ENCODE measurements at regions not wholly inside any gene's neighbourhood (a gene's known extent, or its start where the extent isn't known, plus 50 kb on each side); places are given as distances from the start of the nearest gene placed in this dataset.

DNA sequence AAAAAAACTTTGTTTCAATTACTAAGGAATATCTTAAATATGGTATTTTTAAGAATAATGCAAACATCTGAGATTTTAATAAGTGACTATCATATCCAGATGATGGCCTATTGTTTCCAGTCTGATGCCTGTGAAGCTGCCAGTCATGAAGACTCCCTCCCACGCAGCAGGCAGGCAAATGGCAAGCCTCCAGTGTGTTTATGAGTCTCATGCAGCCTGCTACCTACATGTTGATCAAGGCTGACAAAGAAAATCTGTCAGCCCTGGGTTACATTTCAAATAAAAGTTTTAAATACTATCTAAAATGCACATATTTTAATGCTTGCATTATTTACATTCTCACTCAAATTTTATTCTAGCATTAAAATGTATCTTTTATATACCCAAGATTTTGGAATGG lies 137.6 kb upstream of the RNPC3 start:
- no peak for DNase-seq (ENCODE audit: low read depth in 2 of 2)
- H3K27ac ChIP-seq (ENCODE audit: insufficient read depth, low read length): no peak overlapping the region
- no peak overlapping the region for H3K4me2 ChIP-seq (ENCODE audit: extremely low read depth, insufficient read depth, low read length)
- H3K36me3 ChIP-seq (ENCODE audit: control insufficient read depth, insufficient read depth, low read length): no peaks in the 10 kb centered on the region
- H3K9me3 ChIP-seq (ENCODE audit: control insufficient read depth, insufficient read depth, low read depth, low read length): no peaks in the 10 kb centered on the region
- H3K4me3 ChIP-seq (replicated peaks in 1 of 4; ENCODE audit: control extremely low read depth in 1 of 4, insufficient read depth in 1 of 4, low read depth in 3 of 4, low read length in 4 of 4): no peak overlapping the region
- no peak for TF ChIP-seq EZH2 (IDR thresholded peaks at IDR 0.05; ENCODE audit: low read length, missing control alignments)
- TF ChIP-seq, protein P1, sequence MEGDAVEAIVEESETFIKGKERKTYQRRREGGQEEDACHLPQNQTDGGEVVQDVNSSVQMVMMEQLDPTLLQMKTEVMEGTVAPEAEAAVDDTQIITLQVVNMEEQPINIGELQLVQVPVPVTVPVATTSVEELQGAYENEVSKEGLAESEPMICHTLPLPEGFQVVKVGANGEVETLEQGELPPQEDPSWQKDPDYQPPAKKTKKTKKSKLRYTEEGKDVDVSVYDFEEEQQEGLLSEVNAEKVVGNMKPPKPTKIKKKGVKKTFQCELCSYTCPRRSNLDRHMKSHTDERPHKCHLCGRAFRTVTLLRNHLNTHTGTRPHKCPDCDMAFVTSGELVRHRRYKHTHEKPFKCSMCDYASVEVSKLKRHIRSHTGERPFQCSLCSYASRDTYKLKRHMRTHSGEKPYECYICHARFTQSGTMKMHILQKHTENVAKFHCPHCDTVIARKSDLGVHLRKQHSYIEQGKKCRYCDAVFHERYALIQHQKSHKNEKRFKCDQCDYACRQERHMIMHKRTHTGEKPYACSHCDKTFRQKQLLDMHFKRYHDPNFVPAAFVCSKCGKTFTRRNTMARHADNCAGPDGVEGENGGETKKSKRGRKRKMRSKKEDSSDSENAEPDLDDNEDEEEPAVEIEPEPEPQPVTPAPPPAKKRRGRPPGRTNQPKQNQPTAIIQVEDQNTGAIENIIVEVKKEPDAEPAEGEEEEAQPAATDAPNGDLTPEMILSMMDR (conservative IDR thresholded peaks at IDR 0.05 in 1 of 2, IDR thresholded peaks at IDR 0.05 in 1 of 2; ENCODE audit: low read depth in 1 of 2, low read length in 2 of 2): no peak
- H4K20me1 ChIP-seq (ENCODE audit: control insufficient read depth, extremely low read depth, insufficient read depth, low read length): no peaks in the 10 kb centered on the region
- H2AFZ ChIP-seq (ENCODE audit: low read length): no peak overlapping the region
- H3K27me3 ChIP-seq (ENCODE audit: control insufficient read depth, insufficient read depth, low read length): no peaks in the 10 kb centered on the region
- H3K79me2 ChIP-seq (ENCODE audit: control insufficient read depth, insufficient read depth, low read length): no peaks in the 10 kb centered on the region
- no peak overlapping the region for H3K9ac ChIP-seq (ENCODE audit: insufficient read depth, low read length)
- H3K4me1 ChIP-seq (ENCODE audit: control insufficient read depth, extremely low read depth, insufficient read depth, low read length): no peaks in the 10 kb centered on the region

DNA sequence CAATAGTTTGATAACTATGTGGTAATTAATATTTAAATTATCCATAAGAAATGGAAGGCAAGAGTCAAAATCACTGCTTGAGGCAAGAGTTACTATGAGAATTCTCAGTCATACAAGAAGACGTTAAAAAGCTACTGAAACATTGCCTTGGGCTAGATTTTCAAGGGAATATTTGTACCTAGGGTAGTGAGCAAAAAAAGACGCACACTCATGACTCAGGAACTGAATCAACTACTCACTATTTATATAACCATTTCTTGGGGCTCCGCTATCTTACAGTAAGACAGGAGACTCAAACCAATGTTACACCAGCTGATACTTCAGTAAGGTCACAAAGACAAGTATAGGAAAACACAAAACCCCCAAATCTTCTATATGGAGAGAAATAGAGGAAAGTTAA lies 151.5 kb upstream of the RNPC3 start:
- peak in 1 of 2 donors; percentile 21 for DNase-seq (ENCODE audit: low read depth in 2 of 2)
- Histone ChIP-seq H3K4me1 (ENCODE audit: control insufficient read depth, extremely low read depth, insufficient read depth, low read length) (no peaks in the 10 kb centered on the region), H3K27ac (ENCODE audit: insufficient read depth, low read length) (no peak overlapping the region), H3K79me2 (ENCODE audit: control insufficient read depth, insufficient read depth, low read length) (no peaks in the 10 kb centered on the region), H3K9me3 (ENCODE audit: control insufficient read depth, insufficient read depth, low read depth, low read length) (no peaks in the 10 kb centered on the region), H4K20me1 (ENCODE audit: control insufficient read depth, extremely low read depth, insufficient read depth, low read length) (no peaks in the 10 kb centered on the region), H3K4me3 (replicated peaks in 1 of 4; ENCODE audit: control extremely low read depth in 1 of 4, insufficient read depth in 1 of 4, low read depth in 3 of 4, low read length in 4 of 4) (no peak overlapping the region), H3K27me3 (ENCODE audit: control insufficient read depth, insufficient read depth, low read length) (no peaks in the 10 kb centered on the region), H3K4me2 (ENCODE audit: extremely low read depth, insufficient read depth, low read length) (no peak overlapping the region), H2AFZ (ENCODE audit: low read length) (no peak overlapping the region), H3K36me3 (ENCODE audit: control insufficient read depth, insufficient read depth, low read length) (no peaks in the 10 kb centered on the region), H3K9ac (ENCODE audit: insufficient read depth, low read length) (no peak overlapping the region)
- TF ChIP-seq EZH2 (IDR thresholded peaks at IDR 0.05; ENCODE audit: low read length, missing control alignments): no peak
- TF ChIP-seq, protein P1 (conservative IDR thresholded peaks at IDR 0.05 in 1 of 2, IDR thresholded peaks at IDR 0.05 in 1 of 2; ENCODE audit: low read depth in 1 of 2, low read length in 2 of 2): no peak

DNA sequence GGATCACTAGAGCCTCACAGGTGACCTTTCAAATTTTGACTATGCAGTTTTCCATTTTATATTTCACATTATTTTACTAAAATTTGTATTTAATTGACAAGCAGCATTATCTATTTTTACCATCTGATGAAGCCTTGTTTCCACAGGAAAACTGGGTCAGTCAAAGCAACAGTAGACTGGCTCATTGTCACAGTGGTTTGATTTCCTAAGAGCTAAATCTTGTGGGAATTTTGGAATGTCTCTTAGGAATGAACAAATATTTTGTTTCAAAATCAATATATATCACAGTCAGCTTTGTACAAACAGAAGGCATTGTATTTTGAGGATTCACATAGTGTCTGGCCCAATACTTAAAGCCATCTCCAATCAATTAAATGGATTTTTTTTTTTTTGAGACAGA lies 152.6 kb upstream of the RNPC3 start:
- TF ChIP-seq, protein P1 (conservative IDR thresholded peaks at IDR 0.05 in 1 of 2, IDR thresholded peaks at IDR 0.05 in 1 of 2; ENCODE audit: low read depth in 1 of 2, low read length in 2 of 2): no peak
- no peak for TF ChIP-seq EZH2 (IDR thresholded peaks at IDR 0.05; ENCODE audit: low read length, missing control alignments)
- DNase-seq (ENCODE audit: low read depth in 2 of 2): peak in 1 of 2 donors; percentile 56
- no peak overlapping the region for H3K4me2 ChIP-seq (ENCODE audit: extremely low read depth, insufficient read depth, low read length)

More for the DNA sequence above, 152.6 kb upstream of the RNPC3 start:
- no peak overlapping the region for H3K27ac ChIP-seq (ENCODE audit: insufficient read depth, low read length)
- H4K20me1 ChIP-seq (ENCODE audit: control insufficient read depth, extremely low read depth, insufficient read depth, low read length): no peaks in the 10 kb centered on the region
- no peak overlapping the region for H2AFZ ChIP-seq (ENCODE audit: low read length)
- H3K9ac ChIP-seq (ENCODE audit: insufficient read depth, low read length): no peak overlapping the region
- H3K36me3 ChIP-seq (ENCODE audit: control insufficient read depth, insufficient read depth, low read length): no peaks in the 10 kb centered on the region
- H3K27me3 ChIP-seq (ENCODE audit: control insufficient read depth, insufficient read depth, low read length): no peaks in the 10 kb centered on the region
- H3K4me3 ChIP-seq (replicated peaks in 1 of 4; ENCODE audit: control extremely low read depth in 1 of 4, insufficient read depth in 1 of 4, low read depth in 3 of 4, low read length in 4 of 4): no peak overlapping the region
- no peaks in the 10 kb centered on the region for H3K9me3 ChIP-seq (ENCODE audit: control insufficient read depth, insufficient read depth, low read depth, low read length)
- no peaks in the 10 kb centered on the region for H3K79me2 ChIP-seq (ENCODE audit: control insufficient read depth, insufficient read depth, low read length)
- no peaks in the 10 kb centered on the region for H3K4me1 ChIP-seq (ENCODE audit: control insufficient read depth, extremely low read depth, insufficient read depth, low read length)
